H1 (cell line): ENCODE measurements at regions not wholly inside any gene's neighbourhood (a gene's known extent, or its start where the extent isn't known, plus 50 kb on each side); places are given as distances from the start of the nearest gene placed in this dataset.

Experiments used
- ATF2 ChIP-seq: IDR thresholded peaks from 2 replicates; pipeline ENCODE4 v1.6.1; 2012; ENCODE audit warnings: low read length, inconsistent platforms
- BRCA1 ChIP-seq: IDR thresholded peaks from 2 replicates; pipeline ENCODE4 v1.6.1; 2012; ENCODE audit warnings: low read depth, low read length, improper control_type of control experiment
- CHD7 ChIP-seq: fragments of 300-600 bp; sonication (generic); IDR thresholded peaks from 2 replicates; pipeline ENCODE4 v1.7.1; 2012; ENCODE audit warnings: low read length, moderate library complexity, mild to moderate bottlenecking, inconsistent platforms; ENCODE audit not compliant: insufficient replicate concordance
- RFX5 ChIP-seq: IDR thresholded peaks from 2 replicates; pipeline ENCODE4 v1.6.1; 2011; ENCODE audit warnings: low read depth, low read length, improper control_type of control experiment, borderline replicate concordance
- SP2 ChIP-seq: IDR thresholded peaks from 2 replicates; pipeline ENCODE4 v1.6.1; 2012; ENCODE audit warnings: mild to moderate bottlenecking, low read length, inconsistent platforms
- SUZ12 ChIP-seq: fragments of 200-600 bp; sonication (generic); IDR thresholded peaks from 2 replicates; pipeline ENCODE4 v1.6.1; 2012; ENCODE audit warnings: mild to moderate bottlenecking, inconsistent platforms, low read length, moderate library complexity, mixed read lengths

- TF ChIP-seq ATF2 (no peak), CHD7 (no peak), SP2 (no peak), SUZ12 (no peak), BRCA1 (no peak), RFX5 (no peak)
Measured at GRCh38 chr4:3704669-3705068, 61.5 kb upstream of the ADRA2C start (continued).
